Astrocyte of the cerebellum (primary cell): ENCODE measurements at regions not wholly inside any gene's neighbourhood (a gene's known extent, or its start where the extent isn't known, plus 50 kb on each side); places are given as distances from the start of the nearest gene placed in this dataset.

Experiments
- DNase-seq: peaks from one replicate; pipeline ENCODE4 v3.0.0-alpha.2; 2011; ENCODE audit warnings: low read depth
- H3K4me3 ChIP-seq: 2 replicates; pipeline ENCODE4 v1.5.1; 2011; ENCODE audit warnings: mild to moderate bottlenecking, low read depth, low read length, moderate library complexity
- in situ Hi-C: cut with HindIII; loops from 2 replicates; pipeline ENCODE4 v1.10.0; 2017; ENCODE audit warnings: low sequenced_read_pairs
- TF ChIP-seq, protein P1 (sequence below): IDR thresholded peaks from 2 replicates; pipeline ENCODE4 v1.5.1; 2012; ENCODE audit warnings: low read length, low read depth, moderate library complexity, mild to moderate bottlenecking; ENCODE audit errors: missing control alignments

GRCh38 chr9:84609779-84610178, 59.8 kb upstream of the NTRK2 start:
- no peak for DNase-seq
- in situ Hi-C loops = no loop called here
- TF ChIP-seq, protein P1, sequence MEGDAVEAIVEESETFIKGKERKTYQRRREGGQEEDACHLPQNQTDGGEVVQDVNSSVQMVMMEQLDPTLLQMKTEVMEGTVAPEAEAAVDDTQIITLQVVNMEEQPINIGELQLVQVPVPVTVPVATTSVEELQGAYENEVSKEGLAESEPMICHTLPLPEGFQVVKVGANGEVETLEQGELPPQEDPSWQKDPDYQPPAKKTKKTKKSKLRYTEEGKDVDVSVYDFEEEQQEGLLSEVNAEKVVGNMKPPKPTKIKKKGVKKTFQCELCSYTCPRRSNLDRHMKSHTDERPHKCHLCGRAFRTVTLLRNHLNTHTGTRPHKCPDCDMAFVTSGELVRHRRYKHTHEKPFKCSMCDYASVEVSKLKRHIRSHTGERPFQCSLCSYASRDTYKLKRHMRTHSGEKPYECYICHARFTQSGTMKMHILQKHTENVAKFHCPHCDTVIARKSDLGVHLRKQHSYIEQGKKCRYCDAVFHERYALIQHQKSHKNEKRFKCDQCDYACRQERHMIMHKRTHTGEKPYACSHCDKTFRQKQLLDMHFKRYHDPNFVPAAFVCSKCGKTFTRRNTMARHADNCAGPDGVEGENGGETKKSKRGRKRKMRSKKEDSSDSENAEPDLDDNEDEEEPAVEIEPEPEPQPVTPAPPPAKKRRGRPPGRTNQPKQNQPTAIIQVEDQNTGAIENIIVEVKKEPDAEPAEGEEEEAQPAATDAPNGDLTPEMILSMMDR = no peak
- no peak overlapping the region for H3K4me3 ChIP-seq

- no peak for DNase-seq
- TF ChIP-seq, protein P1 = no peak
- in situ Hi-C loops = no loop called here
- no peak overlapping the region for H3K4me3 ChIP-seq
These were observed 56.1 kb upstream of the NTRK2 start for GRCh38 chr9:84613431-84613830.

GRCh38 chr9:84615544-84615943, 54.0 kb upstream of the NTRK2 start:
- in situ Hi-C loops = no loop called here
- DNase-seq = no peak
- TF ChIP-seq, protein P1 = no peak
- no peak overlapping the region for H3K4me3 ChIP-seq

DNA sequence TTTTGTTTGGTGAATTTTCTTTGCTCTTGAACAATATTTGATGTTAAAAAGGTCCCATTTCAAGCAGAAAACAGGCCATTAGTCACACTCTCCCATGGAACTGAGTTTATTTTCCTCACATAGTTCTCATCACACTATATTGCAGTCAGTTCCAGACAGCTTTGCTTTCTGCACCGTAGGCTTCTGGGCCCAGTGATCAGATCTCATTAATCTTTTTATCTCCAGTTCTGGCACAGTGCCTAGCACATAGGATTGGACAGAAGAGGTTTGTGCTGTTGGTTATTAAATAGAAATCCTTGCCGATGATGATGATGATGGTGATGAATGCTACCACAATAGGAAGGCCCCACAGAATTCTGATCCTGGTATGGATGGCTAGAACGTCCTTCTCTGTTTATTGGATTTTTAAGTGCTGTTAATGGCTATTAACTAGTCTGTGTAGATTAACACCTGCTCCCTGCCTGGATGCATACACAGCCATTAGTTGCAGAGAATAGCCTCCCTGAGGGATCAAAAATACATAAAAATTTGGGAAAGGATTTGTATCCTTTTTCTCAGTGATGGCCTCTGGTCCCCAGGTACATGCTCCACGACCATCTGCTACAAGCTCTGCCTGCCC, 52.0 kb upstream of the NTRK2 start:
- DNase-seq = no peak
- in situ Hi-C loops = no loop called here
- no peak overlapping the region for H3K4me3 ChIP-seq
- TF ChIP-seq, protein P1 = no peak
